ENCODE measurements at regions not wholly inside any gene's neighbourhood (a gene's known extent, or its start where the extent isn't known, plus 50 kb on each side); places are given as distances from the start of the nearest gene placed in this dataset.

- peaks cover 6% of the 10 kb centered on the region for H3K4me1 ChIP-seq (ENCODE audit: control insufficient read depth, extremely low read depth, insufficient read depth, low read length)
- H3K9me1 ChIP-seq (ENCODE audit: control insufficient read depth, extremely low read depth, insufficient read depth, low read length) = no peaks in the 10 kb centered on the region
- TF ChIP-seq, protein P1, sequence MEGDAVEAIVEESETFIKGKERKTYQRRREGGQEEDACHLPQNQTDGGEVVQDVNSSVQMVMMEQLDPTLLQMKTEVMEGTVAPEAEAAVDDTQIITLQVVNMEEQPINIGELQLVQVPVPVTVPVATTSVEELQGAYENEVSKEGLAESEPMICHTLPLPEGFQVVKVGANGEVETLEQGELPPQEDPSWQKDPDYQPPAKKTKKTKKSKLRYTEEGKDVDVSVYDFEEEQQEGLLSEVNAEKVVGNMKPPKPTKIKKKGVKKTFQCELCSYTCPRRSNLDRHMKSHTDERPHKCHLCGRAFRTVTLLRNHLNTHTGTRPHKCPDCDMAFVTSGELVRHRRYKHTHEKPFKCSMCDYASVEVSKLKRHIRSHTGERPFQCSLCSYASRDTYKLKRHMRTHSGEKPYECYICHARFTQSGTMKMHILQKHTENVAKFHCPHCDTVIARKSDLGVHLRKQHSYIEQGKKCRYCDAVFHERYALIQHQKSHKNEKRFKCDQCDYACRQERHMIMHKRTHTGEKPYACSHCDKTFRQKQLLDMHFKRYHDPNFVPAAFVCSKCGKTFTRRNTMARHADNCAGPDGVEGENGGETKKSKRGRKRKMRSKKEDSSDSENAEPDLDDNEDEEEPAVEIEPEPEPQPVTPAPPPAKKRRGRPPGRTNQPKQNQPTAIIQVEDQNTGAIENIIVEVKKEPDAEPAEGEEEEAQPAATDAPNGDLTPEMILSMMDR (optimal IDR thresholded peaks at IDR 0.05 in 1 of 3, IDR thresholded peaks at IDR 0.05 in 1 of 3, conservative IDR thresholded peaks at IDR 0.05 in 1 of 3; ENCODE audit: extremely low read depth in 1 of 3, insufficient read depth in 2 of 3, low read length in 3 of 3) = no peak
- no peak for TF ChIP-seq EZH2 (IDR thresholded peaks at IDR 0.05; ENCODE audit: low read length)
- H3K36me3 ChIP-seq (ENCODE audit: control insufficient read depth in 2 of 2, extremely low read depth in 1 of 2, insufficient read depth in 2 of 2, low read length in 2 of 2) = no peaks in the 10 kb centered on the region
- no peak overlapping the region for H3K9ac ChIP-seq (ENCODE audit: control insufficient read depth, extremely low read depth, insufficient read depth, low read length)
- no peak overlapping the region for H3K27ac ChIP-seq (ENCODE audit: control insufficient read depth, insufficient read depth, low read length)
- no peak for DNase-seq (ENCODE audit: low read depth, low spot score)
- H2AFZ ChIP-seq (ENCODE audit: control insufficient read depth, low read length) = no peak overlapping the region
- no peak overlapping the region for H3K4me3 ChIP-seq (ENCODE audit: control insufficient read depth in 2 of 3, extremely low read depth in 1 of 3, insufficient read depth in 2 of 3, low read depth in 1 of 3, low read length in 3 of 3)
- no peak overlapping the region for H3K4me2 ChIP-seq (ENCODE audit: control insufficient read depth, extremely low read depth, insufficient read depth, low read depth, low read length)
- no peaks in the 10 kb centered on the region for H4K20me1 ChIP-seq (ENCODE audit: control insufficient read depth, extremely low read depth, insufficient read depth, low read length)
- no peaks in the 10 kb centered on the region for H3K79me2 ChIP-seq (ENCODE audit: control insufficient read depth, insufficient read depth, low read length)
- dilution Hi-C loops (cut with MboI; ENCODE audit: extremely low pct_ligation_motif_present, low sequenced_read_pairs) = no loop called here
- H3K27me3 ChIP-seq (ENCODE audit: control insufficient read depth, extremely low read depth, insufficient read depth, low read length) = no peaks in the 10 kb centered on the region
- FAIRE-seq = no peak
- no peaks in the 10 kb centered on the region for H3K9me3 ChIP-seq (ENCODE audit: control insufficient read depth, low read depth, low read length)
Observed at GRCh38 chr5:143586781-143587362, 183.4 kb upstream of the NR3C1 start.

DNA sequence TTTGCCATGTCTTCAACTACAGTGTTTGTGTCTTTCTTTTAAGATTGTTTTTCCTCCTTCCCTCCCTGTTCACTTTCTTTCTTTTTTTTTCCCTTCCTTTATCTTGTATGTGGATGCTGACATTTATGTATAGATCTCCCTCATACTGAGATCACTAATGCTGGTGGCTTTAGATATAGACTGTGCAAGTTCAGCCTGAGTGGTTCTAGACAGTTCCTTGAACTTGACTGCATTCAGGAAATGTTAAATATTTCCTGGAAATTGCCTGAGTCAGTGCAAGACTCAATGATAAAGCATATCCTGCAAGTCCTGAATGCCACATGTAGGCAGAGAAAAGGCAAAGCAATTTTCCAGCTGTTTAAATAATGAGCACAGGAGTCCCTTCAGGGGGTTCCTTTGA is 182.5 kb upstream of the NR3C1 start:
- Histone ChIP-seq H3K9me1 (ENCODE audit: control insufficient read depth, extremely low read depth, insufficient read depth, low read length) (no peaks in the 10 kb centered on the region), H3K4me3 (ENCODE audit: control insufficient read depth in 2 of 3, extremely low read depth in 1 of 3, insufficient read depth in 2 of 3, low read depth in 1 of 3, low read length in 3 of 3) (no peak overlapping the region), H2AFZ (ENCODE audit: control insufficient read depth, low read length) (no peak overlapping the region), H3K9ac (ENCODE audit: control insufficient read depth, extremely low read depth, insufficient read depth, low read length) (no peak overlapping the region), H3K79me2 (ENCODE audit: control insufficient read depth, insufficient read depth, low read length) (no peaks in the 10 kb centered on the region), H3K4me2 (ENCODE audit: control insufficient read depth, extremely low read depth, insufficient read depth, low read depth, low read length) (peak overlapping the region; percentile 6), H3K9me3 (ENCODE audit: control insufficient read depth, low read depth, low read length) (no peaks in the 10 kb centered on the region), H3K27ac (ENCODE audit: control insufficient read depth, insufficient read depth, low read length) (no peak overlapping the region), H3K4me1 (ENCODE audit: control insufficient read depth, extremely low read depth, insufficient read depth, low read length) (peaks cover 6% of the 10 kb centered on the region), H4K20me1 (ENCODE audit: control insufficient read depth, extremely low read depth, insufficient read depth, low read length) (no peaks in the 10 kb centered on the region), H3K36me3 (ENCODE audit: control insufficient read depth in 2 of 2, extremely low read depth in 1 of 2, insufficient read depth in 2 of 2, low read length in 2 of 2) (no peaks in the 10 kb centered on the region), H3K27me3 (ENCODE audit: control insufficient read depth, extremely low read depth, insufficient read depth, low read length) (no peaks in the 10 kb centered on the region)
- TF ChIP-seq, protein P1 (optimal IDR thresholded peaks at IDR 0.05 in 1 of 3, IDR thresholded peaks at IDR 0.05 in 1 of 3, conservative IDR thresholded peaks at IDR 0.05 in 1 of 3; ENCODE audit: extremely low read depth in 1 of 3, insufficient read depth in 2 of 3, low read length in 3 of 3) = no peak
- TF ChIP-seq EZH2 (IDR thresholded peaks at IDR 0.05; ENCODE audit: low read length) = no peak
- no peak for DNase-seq (ENCODE audit: low read depth, low spot score)
- no peak for FAIRE-seq
- dilution Hi-C loops (cut with MboI; ENCODE audit: extremely low pct_ligation_motif_present, low sequenced_read_pairs) = no loop called here
